DND-41 (cell line): ENCODE measurements at regions not wholly inside any gene's neighbourhood (a gene's known extent, or its start where the extent isn't known, plus 50 kb on each side); places are given as distances from the start of the nearest gene placed in this dataset.

ENCODE experiments used
- ATAC-seq: fragments of 200-7000 bp; cut with Tn5 transposase; 3 replicates; pipeline ENCODE4 v1.9.1; 2021; ENCODE audit warnings: low read depth; ENCODE audit not compliant: insufficient read depth
- DNase-seq: peaks from one replicate; pipeline ENCODE4 v3.0.0-alpha.2; 2020
- H2AFZ ChIP-seq: 2 replicates; pipeline ENCODE4 v1.6.0; 2012; ENCODE audit warnings: low read depth, low read length
- H3K27ac ChIP-seq: 2 replicates; pipeline ENCODE4 v1.5.1; 2012; ENCODE audit warnings: low read length, inconsistent platforms
- H3K27me3 ChIP-seq: fragments of 200-600 bp; sonication (generic); 2 replicates; pipeline ENCODE4 v1.6.0; 2012; ENCODE audit warnings: low read length, mild to moderate bottlenecking, inconsistent platforms; ENCODE audit not compliant: insufficient read depth, poor library complexity
- H3K36me3 ChIP-seq: 2 replicates; pipeline ENCODE4 v1.5.1; 2012; ENCODE audit warnings: low read length, inconsistent platforms; ENCODE audit not compliant: insufficient read depth
- H3K4me1 ChIP-seq: 2 replicates; pipeline ENCODE4 v1.5.1; 2012; ENCODE audit warnings: mild to moderate bottlenecking, low read length; ENCODE audit not compliant: insufficient read depth
- H3K4me2 ChIP-seq: 2 replicates; pipeline ENCODE4 v1.6.0; 2012; ENCODE audit warnings: mild to moderate bottlenecking, moderate library complexity, low read length, inconsistent platforms; ENCODE audit not compliant: insufficient read depth
- H3K4me3 ChIP-seq, 2 experiments: fragments of 200-600 bp in 1 of 2; shearing (Covaris generic) in 1 of 2; 2 replicates each; pipeline ENCODE4 v1.5.1; 2012 to 2016; ENCODE audit warnings: inconsistent platforms in 2 of 2, low read length in 2 of 2, mild to moderate bottlenecking in 2 of 2, low read depth in 1 of 2, moderate library complexity in 1 of 2
- H3K79me2 ChIP-seq: 2 replicates; pipeline ENCODE4 v1.6.0; 2012; ENCODE audit warnings: low read length, inconsistent platforms; ENCODE audit not compliant: insufficient read depth
- H3K9ac ChIP-seq: 2 replicates; pipeline ENCODE4 v1.6.0; 2012; ENCODE audit warnings: low read depth, mild to moderate bottlenecking, inconsistent platforms, low read length, moderate library complexity
- H3K9me3 ChIP-seq: 2 replicates; pipeline ENCODE4 v1.5.1; 2012; ENCODE audit warnings: low read length, moderate library complexity, mild to moderate bottlenecking, inconsistent platforms; ENCODE audit not compliant: insufficient read depth, severe bottlenecking
- H4K20me1 ChIP-seq: 2 replicates; pipeline ENCODE4 v1.6.0; 2012; ENCODE audit warnings: low read length; ENCODE audit not compliant: insufficient read depth
- CTCF ChIP-seq: IDR thresholded peaks from 2 replicates; pipeline ENCODE4 v1.5.1; 2012; ENCODE audit warnings: borderline replicate concordance, low read length, moderate library complexity, mild to moderate bottlenecking; ENCODE audit not compliant: poor library complexity, severe bottlenecking; ENCODE audit errors: extremely low read depth
- EZH2 ChIP-seq: IDR thresholded peaks from 3 replicates; pipeline ENCODE4 v1.6.1; 2012; ENCODE audit warnings: borderline replicate concordance, low read depth, mild to moderate bottlenecking, moderate library complexity, low read length, inconsistent platforms; ENCODE audit not compliant: severe bottlenecking

GRCh38 chr15:38079236-38079635 lies 144.8 kb downstream of the TMCO5A start:
- Histone ChIP-seq H3K9ac (no peak overlapping the region), H3K9me3 (no peaks in the 10 kb centered on the region), H2AFZ (no peak overlapping the region), H3K36me3 (no peaks in the 10 kb centered on the region), H3K79me2 (no peaks in the 10 kb centered on the region), H3K27me3 (peaks cover 5% of the 10 kb centered on the region), H3K4me2 (no peak overlapping the region), H3K27ac (no peak overlapping the region), H3K4me3 (no peak overlapping the region), H3K4me1 (no peaks in the 10 kb centered on the region), H4K20me1 (no peaks in the 10 kb centered on the region)
- ATAC-seq (no peak), DNase-seq (no peak)
- no peak for TF ChIP-seq EZH2
- no peak for TF ChIP-seq CTCF

GRCh38 chr15:38080651-38081275 lies 146.3 kb downstream of the TMCO5A start:
- no peaks in the 10 kb centered on the region for H3K79me2 ChIP-seq
- no peaks in the 10 kb centered on the region for H3K9me3 ChIP-seq
- no peaks in the 10 kb centered on the region for H3K4me1 ChIP-seq
- no peak overlapping the region for H3K4me2 ChIP-seq
- no peak overlapping the region for H3K27ac ChIP-seq
- H3K4me3 ChIP-seq, result no peak overlapping the region
- H4K20me1 ChIP-seq, result no peaks in the 10 kb centered on the region
- TF ChIP-seq CTCF, result no peak
- TF ChIP-seq EZH2, result no peak
- no peaks in the 10 kb centered on the region for H3K36me3 ChIP-seq
- no peak overlapping the region for H2AFZ ChIP-seq
- DNase-seq (no peak), ATAC-seq (no peak)
- peaks cover 5% of the 10 kb centered on the region for H3K27me3 ChIP-seq
- no peak overlapping the region for H3K9ac ChIP-seq

GRCh38 chr15:38084289-38084688 lies 149.8 kb downstream of the TMCO5A start:
- Histone ChIP-seq H3K27ac (no peak overlapping the region), H4K20me1 (no peaks in the 10 kb centered on the region), H3K9ac (no peak overlapping the region), H3K4me1 (no peaks in the 10 kb centered on the region), H3K4me3 (no peak overlapping the region), H2AFZ (no peak overlapping the region), H3K9me3 (no peaks in the 10 kb centered on the region), H3K79me2 (no peaks in the 10 kb centered on the region), H3K4me2 (no peak overlapping the region), H3K27me3 (peaks cover under 1% of the 10 kb centered on the region), H3K36me3 (no peaks in the 10 kb centered on the region)
- no peak for ATAC-seq
- DNase-seq, result no peak
- TF ChIP-seq CTCF (no peak), EZH2 (no peak)
